H1 (cell line): ENCODE measurements at regions not wholly inside any gene's neighbourhood (a gene's known extent, or its start where the extent isn't known, plus 50 kb on each side); places are given as distances from the start of the nearest gene placed in this dataset.
"Not testable (repeated sequence)": the region's sequence is repeated elsewhere in the genome, so short reads cannot be mapped to it uniquely, and the experiment has no call there.

Experiments used
- ATF2 ChIP-seq: IDR thresholded peaks from 2 replicates; pipeline ENCODE4 v1.6.1; 2012; ENCODE audit warnings: low read length, inconsistent platforms
- BRCA1 ChIP-seq: IDR thresholded peaks from 2 replicates; pipeline ENCODE4 v1.6.1; 2012; ENCODE audit warnings: low read depth, low read length, improper control_type of control experiment
- CTCF ChIP-seq, 3 experiments: IDR thresholded peaks; 1 replicate in 2 of 3; 2 replicates in 1 of 3; pipeline versions ENCODE4 v1.5.1 to v1.6.1; 2011; ENCODE audit warnings: low read length in 3 of 3, mild to moderate bottlenecking in 3 of 3, inconsistent platforms in 2 of 3, low read depth in 1 of 3, moderate library complexity in 1 of 3; ENCODE audit not compliant: insufficient read depth in 1 of 3; ENCODE audit errors: control extremely low read depth in 1 of 3
- EGR1 ChIP-seq: IDR thresholded peaks from 2 replicates; pipeline ENCODE4 v1.6.1; 2011; ENCODE audit warnings: low read depth, low read length, borderline replicate concordance
- EZH2 ChIP-seq: fragments of 200-600 bp; sonication (generic); IDR thresholded peaks from 2 replicates; pipeline ENCODE4 v1.7.1; 2012; ENCODE audit warnings: low read depth, mild to moderate bottlenecking, moderate library complexity, low read length, inconsistent platforms; ENCODE audit not compliant: severe bottlenecking
- FOSL1 ChIP-seq: IDR thresholded peaks from 2 replicates; pipeline ENCODE4 v1.6.1; 2011; ENCODE audit warnings: mild to moderate bottlenecking, low read depth, low read length, moderate library complexity; ENCODE audit not compliant: insufficient read depth
- HDAC6 ChIP-seq: IDR thresholded peaks from one replicate; pipeline ENCODE4 v1.7.1; 2012; ENCODE audit warnings: low read depth, mild to moderate bottlenecking, inconsistent platforms, low read length, moderate library complexity
- JUND ChIP-seq: IDR thresholded peaks from 2 replicates; pipeline ENCODE4 v1.6.1; 2011; ENCODE audit warnings: mild to moderate bottlenecking, improper control_type of control experiment, low read length
- KDM5A ChIP-seq: fragments of 200-600 bp; IDR thresholded peaks from 2 replicates; pipeline ENCODE4 v1.7.1; 2012; ENCODE audit warnings: mild to moderate bottlenecking, low read length, inconsistent platforms, mixed read lengths
- MAX ChIP-seq: IDR thresholded peaks from 2 replicates; pipeline ENCODE4 v1.6.1; 2012; ENCODE audit warnings: inconsistent platforms
- NRF1 ChIP-seq: IDR thresholded peaks from 2 replicates; pipeline ENCODE4 v1.6.1; 2011; ENCODE audit warnings: mild to moderate bottlenecking, low read depth, low read length, improper control_type of control experiment
- POLR2A ChIP-seq, 2 experiments: IDR thresholded peaks; 1 replicate in 1 of 2; 2 replicates in 1 of 2; pipeline ENCODE4 v1.6.1; 2011; ENCODE audit warnings: low read depth in 2 of 2, low read length in 2 of 2, mild to moderate bottlenecking in 2 of 2; ENCODE audit errors: control extremely low read depth in 1 of 2
- RAD21 ChIP-seq, 2 experiments: IDR thresholded peaks in 1 of 2; conservative IDR thresholded peaks in 1 of 2; 2 replicates each; pipeline ENCODE4 v1.6.1; 2011; ENCODE audit warnings: low read depth in 2 of 2, low read length in 2 of 2, improper control_type of control experiment in 1 of 2, inconsistent platforms in 1 of 2, mild to moderate bottlenecking in 1 of 2, moderate library complexity in 1 of 2
- SIRT6 ChIP-seq: IDR thresholded peaks from one replicate; pipeline ENCODE4 v1.7.1; 2012; ENCODE audit warnings: low read length, inconsistent platforms

- not testable (repeated sequence) for TF ChIP-seq NRF1; EZH2; HDAC6; MAX; JUND; BRCA1; RAD21 (IDR thresholded peaks at IDR 0.05 in 1 of 2, conservative IDR thresholded peaks at IDR 0.05 in 1 of 2; ENCODE audit: low read depth in 2 of 2, low read length in 2 of 2); CTCF (IDR thresholded peaks at IDR 0.05; ENCODE audit: control extremely low read depth in 1 of 3, insufficient read depth in 1 of 3, low read depth in 1 of 3, low read length in 3 of 3); SIRT6; EGR1; FOSL1; KDM5A; POLR2A (IDR thresholded peaks at IDR 0.05; ENCODE audit: control extremely low read depth in 1 of 2, low read depth in 2 of 2, low read length in 2 of 2); ATF2
Measured at GRCh38 chr21:8775591-8776215, 1745.7 kb upstream of the TPTE start.
